H1 (cell line): ENCODE measurements at regions not wholly inside any gene's neighbourhood (a gene's known extent, or its start where the extent isn't known, plus 50 kb on each side); places are given as distances from the start of the nearest gene placed in this dataset.

ENCODE experiments used
- CTCF ChIA-PET: fragments of 300-600 bp; sonication (Branson Sonifier 250); formaldehyde crosslinking; loops from one replicate; lab custom pipeline; 2021; ENCODE audit not compliant: partially characterized antibody; lab: Charles Lee
- POLR2A ChIA-PET: fragments of 300-600 bp; sonication (Branson Sonifier 250); formaldehyde crosslinking; loops from one replicate; lab custom pipeline; 2021; ENCODE audit warnings: inconsistent platforms; ENCODE audit not compliant: partially characterized antibody; lab: Charles Lee
- DNase-seq, 2 experiments: peaks; one replicate each; pipeline versions ENCODE4 v3.0.0 to v3.0.0-alpha.2; 2010 to 2022; ENCODE audit warnings: low spot score in 2 of 2, low read depth in 1 of 2, mixed read lengths in 1 of 2
- FAIRE-seq: peaks from 2 replicates; lab custom pipeline; 2011; peaks lifted over from hg19 to GRCh38; lab: Jason Lieb, UNC
- H2AFZ ChIP-seq: 2 replicates; pipeline ENCODE4 v1.8.1; 2012; ENCODE audit warnings: low read length, inconsistent platforms
- H2AK5ac ChIP-seq: 2 replicates; pipeline ENCODE4 v1.6.1; 2013; ENCODE audit warnings: low read depth, low read length
- H2BK120ac ChIP-seq: replicated peaks from 2 replicates; pipeline ENCODE3; 2013; ENCODE audit warnings: low read depth, low read length, inconsistent platforms
- H2BK12ac ChIP-seq: 2 replicates; pipeline ENCODE4 v1.6.1; 2013; ENCODE audit warnings: low read depth, low read length
- H2BK15ac ChIP-seq: 2 replicates; pipeline ENCODE4 v1.6.1; 2013; ENCODE audit warnings: low read length
- H2BK20ac ChIP-seq: 2 replicates; pipeline ENCODE4 v1.6.1; 2013; ENCODE audit warnings: low read length
- H2BK5ac ChIP-seq: 2 replicates; pipeline ENCODE4 v1.6.1; 2013; ENCODE audit warnings: low read depth, low read length
- H3K14ac ChIP-seq: 2 replicates; pipeline ENCODE4 v1.6.1; 2013; ENCODE audit warnings: inconsistent platforms; ENCODE audit not compliant: insufficient read length
- H3K18ac ChIP-seq: 2 replicates; pipeline ENCODE4 v1.6.1; 2013; ENCODE audit warnings: low read length; ENCODE audit errors: extremely low read depth
- H3K23ac ChIP-seq: 2 replicates; pipeline ENCODE4 v1.6.1; 2013; ENCODE audit warnings: inconsistent platforms; ENCODE audit not compliant: insufficient read length
- H3K23me2 ChIP-seq: 2 replicates; pipeline ENCODE4 v1.6.1; 2013; ENCODE audit warnings: low read depth, low read length
- H3K27ac ChIP-seq: 2 replicates; pipeline ENCODE4 v1.6.1; 2011; ENCODE audit warnings: low read depth, low read length, inconsistent platforms
- H3K27me3 ChIP-seq, 4 experiments: replicated peaks in 1 of 4; 1 replicate in 1 of 4; 2 replicates in 3 of 4; pipeline versions ENCODE4 v1.6.1 to v1.8.1; 2011 to 2013; ENCODE audit warnings: low read length in 3 of 4, mild to moderate bottlenecking in 3 of 4, inconsistent platforms in 2 of 4, mixed read lengths in 2 of 4, moderate library complexity in 1 of 4; ENCODE audit not compliant: control insufficient read depth in 3 of 4, insufficient read depth in 3 of 4; ENCODE audit errors: extremely low read depth in 1 of 4
- H3K36me3 ChIP-seq, 4 experiments: 2 replicates each; pipeline versions ENCODE4 v1.6.1 to v1.8.1; 2011 to 2013; ENCODE audit warnings: mild to moderate bottlenecking in 4 of 4, low read length in 3 of 4, moderate library complexity in 2 of 4, control low read depth in 1 of 4, inconsistent platforms in 1 of 4; ENCODE audit not compliant: insufficient read depth in 4 of 4, control insufficient read depth in 2 of 4
- H3K4ac ChIP-seq: replicated peaks from 2 replicates; pipeline ENCODE3; 2013; ENCODE audit warnings: low read length, low read depth, mixed read lengths, inconsistent platforms; ENCODE audit not compliant: insufficient read length
- H3K4me1 ChIP-seq, 4 experiments: replicated peaks in 1 of 4; 1 replicate in 1 of 4; 2 replicates in 3 of 4; pipeline versions ENCODE4 v1.6.1 to v1.8.1; 2011 to 2013; ENCODE audit warnings: low read length in 3 of 4, inconsistent platforms in 2 of 4, mixed read lengths in 1 of 4; ENCODE audit not compliant: insufficient read depth in 4 of 4, control insufficient read depth in 3 of 4
- H3K4me2 ChIP-seq, 2 experiments: 2 replicates each; pipeline versions ENCODE4 v1.6.1 to v1.8.1; 2011 to 2013; ENCODE audit warnings: low read depth in 2 of 2, low read length in 2 of 2, control low read depth in 1 of 2, inconsistent platforms in 1 of 2, mild to moderate bottlenecking in 1 of 2; ENCODE audit not compliant: insufficient read depth in 1 of 2
- H3K4me3 ChIP-seq, 4 experiments: fragments of 200-600, 300-600 bp in 1 of 4; sonication (generic), shearing (Covaris generic), sonication (Bioruptor Twin) in 1 of 4; 2 replicates each; pipeline versions ENCODE4 v1.5.1 to v1.8.1; 2011 to 2016; ENCODE audit warnings: low read length in 4 of 4, low read depth in 3 of 4, control low read depth in 2 of 4, inconsistent platforms in 2 of 4, mild to moderate bottlenecking in 2 of 4, mixed read lengths in 1 of 4, moderate library complexity in 1 of 4; ENCODE audit not compliant: insufficient read depth in 2 of 4; ENCODE audit errors: extremely low read depth in 1 of 4
- H3K56ac ChIP-seq: replicated peaks from 2 replicates; pipeline ENCODE3; 2013; ENCODE audit warnings: low read depth, mild to moderate bottlenecking, mixed read lengths, low read length, inconsistent platforms; ENCODE audit not compliant: insufficient read length
- H3K79me1 ChIP-seq: 2 replicates; pipeline ENCODE4 v1.6.1; 2013; ENCODE audit warnings: low read depth, low read length, control low read depth
- H3K79me2 ChIP-seq, 2 experiments: 2 replicates each; pipeline versions ENCODE4 v1.6.1 to v1.8.1; 2012 to 2013; ENCODE audit warnings: low read length in 2 of 2, mild to moderate bottlenecking in 2 of 2, inconsistent platforms in 1 of 2; ENCODE audit not compliant: insufficient read depth in 2 of 2, control insufficient read depth in 1 of 2
- H3K9ac ChIP-seq, 4 experiments: replicated peaks in 1 of 4; 1 replicate in 1 of 4; 2 replicates in 3 of 4; pipeline versions ENCODE4 v1.6.1 to v1.8.1; 2011 to 2013; ENCODE audit warnings: low read depth in 3 of 4, low read length in 3 of 4, control low read depth in 2 of 4, mild to moderate bottlenecking in 2 of 4, moderate library complexity in 2 of 4, inconsistent platforms in 1 of 4; ENCODE audit errors: extremely low read depth in 1 of 4
- H3K9me3 ChIP-seq, 2 experiments: 2 replicates each; pipeline versions ENCODE4 v1.6.1 to v1.8.1; 2012 to 2013; ENCODE audit warnings: mild to moderate bottlenecking in 2 of 2, moderate library complexity in 2 of 2, control low read depth in 1 of 2, inconsistent platforms in 1 of 2, low read depth in 1 of 2, low read length in 1 of 2, mixed read lengths in 1 of 2; ENCODE audit not compliant: insufficient read depth in 2 of 2
- H4K20me1 ChIP-seq, 2 experiments: replicated peaks in 1 of 2; 2 replicates each; pipeline versions ENCODE3 to v1.8.1; 2011 to 2013; ENCODE audit warnings: inconsistent platforms in 2 of 2, low read length in 2 of 2, mild to moderate bottlenecking in 1 of 2; ENCODE audit not compliant: insufficient read depth in 2 of 2, control insufficient read depth in 1 of 2
- H4K5ac ChIP-seq: 2 replicates; pipeline ENCODE4 v1.6.1; 2013; ENCODE audit warnings: low read length, low read depth, mixed read lengths, inconsistent platforms; ENCODE audit not compliant: insufficient read length
- H4K8ac ChIP-seq: 2 replicates; pipeline ENCODE4 v1.8.0; 2013; ENCODE audit warnings: mild to moderate bottlenecking, moderate library complexity, low read length, inconsistent platforms; ENCODE audit not compliant: insufficient read depth; ENCODE audit errors: extremely low read depth
- H4K91ac ChIP-seq: replicated peaks from 2 replicates; pipeline ENCODE3; 2013; ENCODE audit warnings: low read length, mixed read lengths, inconsistent platforms; ENCODE audit not compliant: insufficient read length
- ATF3 ChIP-seq: IDR thresholded peaks from 2 replicates; pipeline ENCODE4 v1.6.1; 2011; ENCODE audit warnings: low read depth, mild to moderate bottlenecking, low read length; ENCODE audit not compliant: insufficient read depth
- HDAC2 ChIP-seq, 2 experiments: fragments of 300-600 bp in 1 of 2; sonication (generic) in 1 of 2; IDR thresholded peaks; 2 replicates each; pipeline ENCODE4 v1.6.1; 2011 to 2012; ENCODE audit warnings: low read depth in 2 of 2, low read length in 2 of 2, mild to moderate bottlenecking in 2 of 2, moderate library complexity in 2 of 2, borderline replicate concordance in 1 of 2, inconsistent platforms in 1 of 2
- SIN3A ChIP-seq, 2 experiments: IDR thresholded peaks in 1 of 2; conservative IDR thresholded peaks in 1 of 2; 2 replicates each; pipeline ENCODE4 v1.6.1; 2011 to 2012; ENCODE audit warnings: low read length in 2 of 2, improper control_type of control experiment in 1 of 2, low read depth in 1 of 2, mild to moderate bottlenecking in 1 of 2
- TAF7 ChIP-seq: optimal IDR thresholded peaks from 2 replicates; pipeline ENCODE3; 2011; ENCODE audit warnings: low read depth, mild to moderate bottlenecking, inconsistent platforms, low read length, moderate library complexity, borderline replicate concordance
- WGBS, 2 experiments: shearing (Covaris generic) in 1 of 2; methylation state at CpG; one replicate each; pipeline versions ENCODE4 v1.1.6 to v1.1.7; 2013 to 2015; ENCODE audit warnings: low lambda C conversion rate in 2 of 2, mixed read lengths in 2 of 2, inconsistent platforms in 1 of 2, low coverage in 1 of 2, missing lambda C conversion rate in 1 of 2; ENCODE audit not compliant: insufficient replicate concordance in 2 of 2, insufficient coverage in 1 of 2, insufficient read length in 1 of 2; ENCODE audit errors: extremely low coverage in 1 of 2, missing lambda C conversion rate in 1 of 2; 5-methylcytosine and 5-hydroxymethylcytosine counted together

GRCh38 chr21:14858311-14858710 lies 206.5 kb downstream of the NRIP1 start:
- Histone ChIP-seq H4K20me1 (no peaks in the 10 kb centered on the region), H2BK5ac (no peak overlapping the region), H3K27me3 (no peaks in the 10 kb centered on the region), H2BK12ac (no peak overlapping the region), H2AFZ (no peak overlapping the region), H2AK5ac (no peak overlapping the region), H3K27ac (no peak overlapping the region), H3K4me3 (no peak overlapping the region), H3K4ac (no peak overlapping the region), H3K23ac (no peak overlapping the region), H4K91ac (no peak overlapping the region), H2BK15ac (no peak overlapping the region)
- no peak for DNase-seq
- ChIA-PET POLR2A (no interaction called here), CTCF (no interaction called here)
- TF ChIP-seq HDAC2 (IDR thresholded peaks at IDR 0.05; ENCODE audit: borderline replicate concordance in 1 of 2, low read depth in 2 of 2, low read length in 2 of 2) (no peak), SIN3A (conservative IDR thresholded peaks at IDR 0.05 in 1 of 2, IDR thresholded peaks at IDR 0.05 in 1 of 2; ENCODE audit: low read depth in 1 of 2, low read length in 2 of 2) (no peak), TAF7 (no peak), ATF3 (no peak)
- TF ChIP-seq, all 59 proteins: peak for 0
- Histone ChIP-seq H3K23me2 (no peaks in the 10 kb centered on the region), H3K56ac (no peak overlapping the region), H3K36me3 (no peaks in the 10 kb centered on the region), H3K14ac (no peak overlapping the region), H4K8ac (no peak overlapping the region), H3K9me3 (peaks cover 7 to 14% of the 10 kb centered on the region in 2 experiments; a peak in 3 of 4 replicates), H4K5ac (no peak overlapping the region), H2BK20ac (no peak overlapping the region), H3K4me2 (no peak overlapping the region), H2BK120ac (no peak overlapping the region), H3K79me1 (no peaks in the 10 kb centered on the region), H3K4me1 (peaks cover 0 to 5% (median 0%) of the 10 kb centered on the region in 4 experiments; a peak in 2 of 7 replicates), H3K18ac (no peak overlapping the region), H3K9ac (no peak overlapping the region), H3K79me2 (no peaks in the 10 kb centered on the region)
- 97% methylated on average over 2 of the region's 2 CpGs; no CpG with 5 or more reads in 1 of the 2 experiments for WGBS, 2 experiments
- no peak for FAIRE-seq
